ENCODE measurements at regions not wholly inside any gene's neighbourhood (a gene's known extent, or its start where the extent isn't known, plus 50 kb on each side); places are given as distances from the start of the nearest gene placed in this dataset.

- POLR2A ChIA-PET: no interaction called here
- DNase-seq (ENCODE audit: low read depth, low spot score) (no peak), FAIRE-seq (no peak)
- CTCF ChIA-PET: no interaction called here
- Histone ChIP-seq H3K4me3 (replicated peaks in 1 of 3; ENCODE audit: insufficient read depth in 1 of 3, low read depth in 1 of 3, low read length in 3 of 3) (no peak overlapping the region), H3K79me2 (ENCODE audit: control insufficient read depth, insufficient read depth, low read length) (no peaks in the 10 kb centered on the region), H3K27ac (ENCODE audit: insufficient read depth, low read depth, low read length) (no peak overlapping the region), H3K27me3 (ENCODE audit: control insufficient read depth in 2 of 2, insufficient read depth in 2 of 2, low read length in 2 of 2) (no peaks in the 10 kb centered on the region), H3K9me1 (replicated peaks; ENCODE audit: control insufficient read depth, extremely low read depth, insufficient read depth, low read length) (no peaks in the 10 kb centered on the region), H3K4me2 (ENCODE audit: insufficient read depth, low read length) (no peak overlapping the region), H2AFZ (ENCODE audit: low read depth, low read length) (no peak overlapping the region), H4K20me1 (replicated peaks; ENCODE audit: control insufficient read depth, extremely low read depth, insufficient read depth, low read length) (no peaks in the 10 kb centered on the region), H3K9ac (replicated peaks; ENCODE audit: extremely low read depth, insufficient read depth, low read length) (no peak overlapping the region), H3K36me3 (ENCODE audit: control insufficient read depth in 2 of 2, extremely low read depth in 1 of 2, insufficient read depth in 2 of 2, low read length in 2 of 2) (no peaks in the 10 kb centered on the region), H3K9me3 (replicated peaks; ENCODE audit: control insufficient read depth, insufficient read depth, low read length) (no peaks in the 10 kb centered on the region), H3K4me1 (ENCODE audit: control insufficient read depth, extremely low read depth, insufficient read depth, low read length) (no peaks in the 10 kb centered on the region)
- dilution Hi-C loops (cut with MboI; ENCODE audit: extremely low pct_ligation_motif_present, low sequenced_read_pairs) (no loop called here), intact Hi-C loops (cut with micrococcal nuclease) (no loop called here)
- no peak for TF ChIP-seq JUN (IDR thresholded peaks at IDR 0.05; ENCODE audit: borderline replicate concordance, insufficient read depth, insufficient read length, low read depth)
- TF ChIP-seq MAX (IDR thresholded peaks at IDR 0.05; ENCODE audit: insufficient read depth, insufficient read length): no peak
- TF ChIP-seq POLR2A (IDR thresholded peaks at IDR 0.05; ENCODE audit: low read depth, low read length): no peak
- TF ChIP-seq GATA2 (IDR thresholded peaks at IDR 0.05; ENCODE audit: insufficient read depth, insufficient read length, low read depth, low read length): no peak
- no peak for TF ChIP-seq CTCF (IDR thresholded peaks at IDR 0.05; ENCODE audit: extremely low read depth in 1 of 2, insufficient read depth in 1 of 2, low read depth in 1 of 2, low read length in 2 of 2)
- TF ChIP-seq FOS (IDR thresholded peaks at IDR 0.05; ENCODE audit: borderline replicate concordance, insufficient read depth, low read length): no peak
- TF ChIP-seq MYC (IDR thresholded peaks at IDR 0.05; ENCODE audit: low read depth, low read length): no peak
- TF ChIP-seq POLR2AphosphoS5 (IDR thresholded peaks at IDR 0.05; ENCODE audit: insufficient read depth, low read depth, low read length): no peak
- no peak for TF ChIP-seq EZH2 (IDR thresholded peaks at IDR 0.05; ENCODE audit: borderline replicate concordance, low read depth, low read length, severe bottlenecking)
- no TSS peak for BruUV-seq (replicated peaks)
Measured at GRCh38 chr11:69377953-69378302, 84.0 kb downstream of the MYEOV start.
